ENCODE measurements at regions not wholly inside any gene's neighbourhood (a gene's known extent, or its start where the extent isn't known, plus 50 kb on each side); places are given as distances from the start of the nearest gene placed in this dataset.
"Not testable (repeated sequence)": the region's sequence is repeated elsewhere in the genome, so short reads cannot be mapped to it uniquely, and the experiment has no call there.

GRCh38 chr2:3034856-3035255, 342.8 kb downstream of the EIPR1 start:
- no peak for DNase-seq

GRCh38 chr2:3034396-3034795, 343.2 kb downstream of the EIPR1 start:
- DNase-seq: no peak

GRCh38 chr2:3033315-3033714, 344.3 kb downstream of the EIPR1 start:
- no peak for DNase-seq

- not testable (repeated sequence) for DNase-seq
Observed at GRCh38 chr2:3030791-3031190, 346.8 kb downstream of the EIPR1 start.

GRCh38 chr2:3025984-3026383, 351.6 kb downstream of the EIPR1 start:
- DNase-seq: no peak

- no peak for DNase-seq
Observed at GRCh38 chr2:3025261-3025660, 352.4 kb downstream of the EIPR1 start.

GRCh38 chr2:3024401-3024935, 353.1 kb downstream of the EIPR1 start:
- no peak for DNase-seq

GRCh38 chr2:3023531-3023930, 354.1 kb downstream of the EIPR1 start:
- no peak for DNase-seq

- DNase-seq: no peak
Observed at GRCh38 chr2:3022841-3023372, 354.7 kb downstream of the EIPR1 start.

- DNase-seq: no peak
Observed at GRCh38 chr2:3021720-3022119, 355.9 kb downstream of the EIPR1 start.

GRCh38 chr2:3010001-3010400, 367.6 kb downstream of the EIPR1 start:
- no peak for DNase-seq

- no peak for DNase-seq
Observed at GRCh38 chr2:3009483-3009882, 368.1 kb downstream of the EIPR1 start.

GRCh38 chr2:3009005-3009404, 368.6 kb downstream of the EIPR1 start:
- DNase-seq: no peak

GRCh38 chr2:3008561-3008960, 369.1 kb downstream of the EIPR1 start:
- no peak for DNase-seq

- no peak for DNase-seq
Observed at GRCh38 chr2:3007135-3007534, 370.5 kb downstream of the EIPR1 start.

- DNase-seq: no peak
Observed at GRCh38 chr2:3005859-3006501, 371.6 kb downstream of the EIPR1 start.

GRCh38 chr2:3001615-3002560, 375.7 kb downstream of the EIPR1 start:
- no peak for DNase-seq

- DNase-seq: no peak
Observed at GRCh38 chr2:3000968-3001367, 376.6 kb downstream of the EIPR1 start.

GRCh38 chr2:3000125-3000524, 377.5 kb downstream of the EIPR1 start:
- DNase-seq: no peak

- no peak for DNase-seq
Observed at GRCh38 chr2:2998971-2999370, 378.6 kb downstream of the EIPR1 start.

GRCh38 chr2:2993172-2993692, 384.4 kb downstream of the EIPR1 start:
- DNase-seq: no peak

- DNase-seq: no peak
Observed at GRCh38 chr2:2992634-2993033, 385.0 kb downstream of the EIPR1 start.

- no peak for DNase-seq
Observed at GRCh38 chr2:2985020-2985419, 392.6 kb downstream of the EIPR1 start.

GRCh38 chr2:2981000-2981399, 396.6 kb downstream of the EIPR1 start:
- no peak for DNase-seq

Data from activated T-cell treated with anti-CD3 and anti-CD28 coated beads for 4 hours (primary cell).